AG04450 (cell line): ENCODE measurements at regions not wholly inside any gene's neighbourhood (a gene's known extent, or its start where the extent isn't known, plus 50 kb on each side); places are given as distances from the start of the nearest gene placed in this dataset.
"Not testable (repeated sequence)": the region's sequence is repeated elsewhere in the genome, so short reads cannot be mapped to it uniquely, and the experiment has no call there.

Source experiments
- CTCF ChIA-PET: fragments of 300-600, 350-600 bp; formaldehyde crosslinking; extraction: SDS; loops from one replicate; lab custom pipeline; 2022; ENCODE audit warnings: antibody characterized with exemption, inconsistent platforms; lab: Charles Lee
- POLR2A ChIA-PET: fragments of 350-600 bp; formaldehyde crosslinking; extraction: SDS; loops from one replicate; lab custom pipeline; 2021; ENCODE audit warnings: antibody characterized with exemption, inconsistent platforms; lab: Yijun Ruan, JAX
- DNase-seq: peaks from one replicate; pipeline ENCODE4 v3.0.0-alpha.2; 2011; ENCODE audit warnings: low read depth, low spot score
- H3K27ac ChIP-seq: one replicate; pipeline ENCODE4 v1.5.1; 2012; ENCODE audit warnings: low read depth, low read length, control low read depth
- H3K27me3 ChIP-seq: one replicate; pipeline ENCODE4 v1.6.0; 2012; ENCODE audit warnings: low read length; ENCODE audit not compliant: control insufficient read depth, insufficient read depth
- H3K4me3 ChIP-seq: 2 replicates; pipeline ENCODE4 v1.5.1; 2011; ENCODE audit warnings: mild to moderate bottlenecking, low read depth, low read length, control low read depth
- H3K9me3 ChIP-seq: 2 replicates; pipeline ENCODE4 v1.5.1; 2012; ENCODE audit warnings: low read length; ENCODE audit not compliant: control insufficient read depth, insufficient read depth
- CTCF ChIP-seq: IDR thresholded peaks from 2 replicates; pipeline ENCODE4 v1.5.1; 2011; ENCODE audit warnings: low read depth, low read length, control low read depth, inconsistent platforms

DNA sequence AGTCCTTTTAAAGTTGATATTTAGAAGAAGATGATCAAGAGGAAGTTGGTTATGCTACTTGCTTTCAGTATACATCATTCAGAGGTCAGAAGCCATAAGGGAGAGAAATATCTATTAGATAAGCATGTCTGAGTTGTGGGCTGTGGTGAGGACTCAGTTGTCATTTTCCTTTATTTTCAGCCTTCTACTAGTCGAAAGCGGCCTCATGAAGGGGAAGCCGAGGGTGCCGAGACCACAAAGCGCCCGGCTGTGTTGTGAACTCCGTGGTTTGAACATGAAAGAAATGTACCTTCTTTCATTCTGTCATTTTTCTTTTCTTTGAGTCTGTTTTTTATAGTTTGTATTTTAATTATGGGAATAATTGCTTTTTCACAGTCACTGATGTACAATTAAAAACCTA lies 624.8 kb downstream of the ZNF37A start:
- CTCF ChIA-PET: not testable (repeated sequence)

GRCh38 chr10:38730076-38730475 lies 635.9 kb downstream of the ZNF37A start:
- CTCF ChIA-PET: no interaction called here
- DNase-seq: no peak
- no peak for TF ChIP-seq CTCF
- Histone ChIP-seq H3K9me3 (peaks cover 11% of the 10 kb centered on the region), H3K27me3 (no peaks in the 10 kb centered on the region), H3K27ac (no peak overlapping the region), H3K4me3 (no peak overlapping the region)
- POLR2A ChIA-PET: no interaction called here

More for the DNA sequence above, 624.8 kb downstream of the ZNF37A start:
- H3K9me3 ChIP-seq, H3K4me3 ChIP-seq, H3K27ac ChIP-seq, H3K27me3 ChIP-seq, POLR2A ChIA-PET, DNase-seq: not testable (repeated sequence)

- POLR2A ChIA-PET, H3K4me3 ChIP-seq, H3K27ac ChIP-seq, DNase-seq, H3K27me3 ChIP-seq, CTCF ChIA-PET: not testable (repeated sequence)
- peaks cover 56% of the 10 kb centered on the region for H3K9me3 ChIP-seq
Observed at GRCh38 chr10:38736646-38737045, 642.5 kb downstream of the ZNF37A start.

GRCh38 chr10:38737224-38737623 lies 643.1 kb downstream of the ZNF37A start:
- CTCF ChIA-PET, H3K27me3 ChIP-seq, POLR2A ChIA-PET, H3K4me3 ChIP-seq, H3K27ac ChIP-seq, DNase-seq: not testable (repeated sequence)
- peaks cover 62% of the 10 kb centered on the region for H3K9me3 ChIP-seq

DNA sequence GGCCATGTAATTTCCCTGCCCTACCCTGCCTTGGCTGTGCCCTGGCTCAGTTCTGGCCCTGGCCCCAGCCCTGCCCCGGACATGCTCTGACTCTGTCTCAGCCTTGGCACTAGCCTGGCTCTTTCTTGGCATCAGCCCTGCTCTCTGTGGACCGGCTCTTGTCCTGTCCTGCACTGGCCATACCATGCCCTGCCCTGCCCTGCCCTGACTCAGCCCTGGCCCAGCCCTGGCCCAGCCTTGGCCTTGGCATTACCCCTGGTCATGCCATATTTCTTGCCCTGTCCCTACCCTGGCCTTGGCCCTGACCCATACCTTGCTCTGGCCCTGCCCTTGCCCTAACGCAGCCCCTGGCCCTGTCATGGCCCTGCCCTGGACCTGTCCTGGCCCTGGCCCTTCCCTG lies 643.9 kb downstream of the ZNF37A start:
- H3K27me3 ChIP-seq, H3K4me3 ChIP-seq, DNase-seq, H3K27ac ChIP-seq, POLR2A ChIA-PET, CTCF ChIA-PET: not testable (repeated sequence)
- H3K9me3 ChIP-seq: peaks cover 67% of the 10 kb centered on the region

- POLR2A ChIA-PET, CTCF ChIA-PET, DNase-seq, H3K27ac ChIP-seq, H3K4me3 ChIP-seq, H3K27me3 ChIP-seq: not testable (repeated sequence)
- H3K9me3 ChIP-seq: peaks cover 67% of the 10 kb centered on the region
Observed at GRCh38 chr10:38739011-38739775, 645.1 kb downstream of the ZNF37A start.

DNA sequence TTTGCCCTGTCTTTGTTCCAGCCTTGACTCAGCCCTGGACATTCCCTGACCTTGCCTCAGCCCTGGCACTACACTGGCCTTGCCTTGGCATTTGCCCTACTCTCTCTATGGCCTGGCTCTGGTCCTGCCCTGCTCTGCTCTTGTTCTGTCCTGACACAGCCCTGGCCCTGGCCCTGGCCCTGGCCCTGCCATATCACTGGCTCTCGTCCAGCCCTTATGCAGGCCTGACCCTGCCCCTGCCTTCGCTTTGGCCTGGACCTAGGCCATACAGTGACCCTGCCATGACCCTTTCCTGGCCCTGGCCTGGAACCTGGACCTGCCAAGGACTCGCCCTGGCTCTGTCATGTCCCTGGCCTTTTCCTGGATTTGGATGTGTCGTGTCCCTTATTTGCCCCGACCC lies 646.0 kb downstream of the ZNF37A start:
- no peak overlapping the region for H3K27ac ChIP-seq
- H3K4me3 ChIP-seq: no peak overlapping the region
- POLR2A ChIA-PET: no interaction called here
- no peak for TF ChIP-seq CTCF
- no peak for DNase-seq
- H3K27me3 ChIP-seq: no peaks in the 10 kb centered on the region
- CTCF ChIA-PET: no interaction called here
- peaks cover 67% of the 10 kb centered on the region for H3K9me3 ChIP-seq
